Urinary bladder (tissue), 3 donors: ENCODE measurements at regions not wholly inside any gene's neighbourhood (a gene's known extent, or its start where the extent isn't known, plus 50 kb on each side); places are given as distances from the start of the nearest gene placed in this dataset.

Experiments used
- DNase-seq: peaks from one replicate; pipeline ENCODE4 v3.0.0-alpha.2; 2015; ENCODE audit errors: extremely low spot score
- H3K27ac ChIP-seq: one replicate; pipeline ENCODE4 v1.5.1; 2013; ENCODE audit warnings: low read depth, mild to moderate bottlenecking, moderate library complexity
- H3K36me3 ChIP-seq: one replicate; pipeline ENCODE4 v1.6.1; 2013; ENCODE audit warnings: mild to moderate bottlenecking, moderate library complexity; ENCODE audit not compliant: insufficient read depth
- H3K4me1 ChIP-seq: one replicate; pipeline ENCODE4 v1.6.1; 2013; ENCODE audit warnings: mild to moderate bottlenecking, moderate library complexity; ENCODE audit not compliant: insufficient read depth
- H3K4me3 ChIP-seq: one replicate; pipeline ENCODE4 v1.5.1; 2013; ENCODE audit warnings: low read depth, low read length
- WGBS: extraction: QIAGEN DNeasy Blood & Tissue Kit; methylation state at CpG from one replicate; pipeline ENCODE4 v1.1.7; 2013; 5-methylcytosine and 5-hydroxymethylcytosine counted together
- donor health status: healthy with polysubstance abuse.
- donor health status: healthy.

- Histone ChIP-seq H3K36me3 (no peaks in the 10 kb centered on the region), H3K4me3 (no peak overlapping the region), H3K4me1 (no peaks in the 10 kb centered on the region), H3K27ac (no peak overlapping the region)
- no peak for DNase-seq
- 87% methylated on average over 5 of the region's 5 CpGs for WGBS
Observed at GRCh38 chr13:32946558-32946957, 69.7 kb upstream of the KL start.

GRCh38 chr13:32947411-32948276 is 68.6 kb upstream of the KL start:
- Histone ChIP-seq H3K27ac (no peak overlapping the region), H3K4me1 (no peaks in the 10 kb centered on the region), H3K4me3 (no peak overlapping the region), H3K36me3 (no peaks in the 10 kb centered on the region)
- no peak for DNase-seq
- 72% methylated on average over 8 of the region's 8 CpGs for WGBS

GRCh38 chr13:32949820-32950219 is 66.4 kb upstream of the KL start:
- H3K27ac ChIP-seq: no peak overlapping the region
- WGBS: 61% methylated on average over 2 of the region's 2 CpGs
- no peak for DNase-seq
- no peaks in the 10 kb centered on the region for H3K36me3 ChIP-seq
- H3K4me3 ChIP-seq: no peak overlapping the region
- no peaks in the 10 kb centered on the region for H3K4me1 ChIP-seq

DNA sequence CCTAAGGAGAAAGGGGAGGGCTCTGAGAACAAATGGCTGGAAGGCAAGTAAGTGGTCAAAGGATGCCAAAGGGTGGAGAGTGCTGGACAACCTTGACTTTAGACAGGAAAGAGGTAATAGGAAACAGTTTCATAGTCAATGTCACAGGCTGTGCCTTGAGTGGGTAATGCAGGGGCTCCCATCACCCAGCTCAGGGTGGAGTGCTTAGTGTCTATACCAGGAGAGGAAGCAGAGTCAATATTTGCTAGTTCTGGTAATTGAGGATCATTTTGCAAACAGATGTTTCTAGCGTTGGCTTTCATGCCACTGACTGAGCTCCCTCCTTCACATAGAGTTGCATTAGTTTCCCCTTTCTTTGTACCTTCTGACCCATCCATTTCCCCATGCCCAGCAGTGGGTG is 64.6 kb upstream of the KL start:
- H3K27ac ChIP-seq: no peak overlapping the region
- no peaks in the 10 kb centered on the region for H3K4me1 ChIP-seq
- H3K36me3 ChIP-seq: no peaks in the 10 kb centered on the region
- 86% methylated on average over 1 of the region's 1 CpG for WGBS
- H3K4me3 ChIP-seq: no peak overlapping the region
- DNase-seq: no peak

- no peak overlapping the region for H3K27ac ChIP-seq
- no peaks in the 10 kb centered on the region for H3K4me1 ChIP-seq
- no peak overlapping the region for H3K4me3 ChIP-seq
- no peak for DNase-seq
- no peaks in the 10 kb centered on the region for H3K36me3 ChIP-seq
- 86% methylated on average over 5 of the region's 5 CpGs for WGBS
Observed at GRCh38 chr13:32955881-32956594, 60.2 kb upstream of the KL start.

DNA sequence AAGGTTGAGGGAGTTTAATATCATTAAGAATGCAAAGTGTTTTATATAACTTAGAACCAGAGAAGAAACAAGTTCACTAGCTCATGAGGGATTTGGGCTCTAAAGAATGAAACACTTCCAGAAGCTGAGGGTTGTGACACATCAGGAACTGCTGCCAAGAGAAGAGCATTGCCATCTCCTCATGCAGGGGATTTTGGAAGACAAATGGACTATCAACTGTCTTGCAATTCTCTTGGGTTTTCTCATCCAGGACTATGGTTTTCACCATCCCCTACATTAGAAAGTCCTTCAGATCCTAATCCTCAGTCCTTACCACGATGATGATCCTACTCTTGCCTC is 59.7 kb upstream of the KL start:
- H3K36me3 ChIP-seq: no peaks in the 10 kb centered on the region
- DNase-seq: no peak
- H3K4me3 ChIP-seq: no peak overlapping the region
- H3K27ac ChIP-seq: no peak overlapping the region
- 89% methylated on average over 1 of the region's 1 CpG for WGBS
- H3K4me1 ChIP-seq: no peaks in the 10 kb centered on the region

DNA sequence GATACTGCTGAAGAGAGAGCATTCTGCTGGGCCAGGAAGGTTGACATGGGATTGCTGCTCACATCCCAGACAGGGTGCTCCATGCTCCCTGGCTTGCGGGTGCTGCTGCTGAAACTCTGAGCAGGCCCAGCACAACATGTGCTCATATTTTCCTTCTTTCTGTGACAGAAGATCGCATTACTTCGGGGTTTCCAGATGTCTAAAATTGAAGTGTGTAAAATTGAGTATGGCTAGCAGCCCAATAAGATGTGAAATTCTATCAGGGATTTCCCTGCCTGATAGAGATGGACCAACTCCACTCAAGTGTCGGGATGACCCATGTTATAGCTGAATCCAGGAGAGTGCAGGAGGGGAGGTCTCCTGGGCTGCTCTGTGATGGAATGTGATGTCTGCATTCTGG is 55.6 kb upstream of the KL start:
- no peak for DNase-seq
- Histone ChIP-seq H3K4me1 (no peaks in the 10 kb centered on the region), H3K27ac (no peak overlapping the region), H3K36me3 (no peaks in the 10 kb centered on the region), H3K4me3 (no peak overlapping the region)
- 88% methylated on average over 4 of the region's 4 CpGs for WGBS

DNA sequence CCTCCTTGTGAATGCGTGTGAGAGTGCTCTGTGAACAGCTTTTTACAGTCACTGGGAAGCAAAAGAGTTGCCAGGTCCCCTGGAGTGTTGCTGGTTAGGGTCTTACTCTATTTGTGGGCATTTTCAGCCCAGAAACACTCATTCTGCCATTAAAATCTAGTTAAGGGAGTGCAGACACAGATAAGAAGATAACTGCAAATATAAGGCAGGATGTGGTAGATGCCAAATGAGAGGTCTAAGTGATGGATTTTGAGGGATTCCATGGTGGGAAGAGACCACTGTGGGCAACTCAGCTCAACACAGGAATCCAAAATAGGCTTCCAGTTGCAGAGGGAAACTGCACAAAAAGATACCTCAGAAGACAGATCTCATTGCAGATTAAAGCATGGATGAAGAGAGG is 54.5 kb upstream of the KL start:
- H3K36me3 ChIP-seq: no peaks in the 10 kb centered on the region
- no peak for DNase-seq
- WGBS: 91% methylated on average over 1 of the region's 1 CpG
- H3K4me1 ChIP-seq: no peaks in the 10 kb centered on the region
- H3K4me3 ChIP-seq: no peak overlapping the region
- no peak overlapping the region for H3K27ac ChIP-seq

DNA sequence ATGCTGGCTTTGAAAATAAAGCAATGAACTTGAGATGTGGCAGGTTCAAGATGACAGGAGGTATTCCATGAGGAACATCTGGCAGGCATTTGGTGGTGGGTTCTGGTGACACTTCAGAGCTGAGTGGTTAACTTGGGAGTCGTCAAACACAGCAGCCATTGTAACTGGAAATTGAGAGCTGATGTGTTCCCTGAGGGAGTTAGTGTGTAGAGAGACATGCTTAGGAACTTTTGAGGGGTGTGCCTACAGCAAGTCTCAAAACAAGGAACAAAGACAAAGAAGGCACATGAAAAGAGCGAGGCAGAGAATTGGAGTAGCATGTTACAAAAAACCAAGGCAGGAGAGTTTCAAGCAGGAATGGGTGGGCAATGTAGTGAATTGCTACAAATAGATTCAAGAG is 53.9 kb upstream of the KL start:
- H3K27ac ChIP-seq: no peak overlapping the region
- DNase-seq: no peak
- H3K36me3 ChIP-seq: no peaks in the 10 kb centered on the region
- H3K4me3 ChIP-seq: no peak overlapping the region
- no peaks in the 10 kb centered on the region for H3K4me1 ChIP-seq
- WGBS: 85% methylated on average over 2 of the region's 2 CpGs

GRCh38 chr13:32964987-32965386 is 51.2 kb upstream of the KL start:
- 71% methylated on average over 2 of the region's 2 CpGs for WGBS
- no peak overlapping the region for H3K4me3 ChIP-seq
- H3K4me1 ChIP-seq: peaks cover 2% of the 10 kb centered on the region
- no peak overlapping the region for H3K27ac ChIP-seq
- no peaks in the 10 kb centered on the region for H3K36me3 ChIP-seq
- DNase-seq: no peak
